OCI-LY7 (cell line): ENCODE measurements at regions not wholly inside any gene's neighbourhood (a gene's known extent, or its start where the extent isn't known, plus 50 kb on each side); places are given as distances from the start of the nearest gene placed in this dataset.

Experiments used
- BruUV-seq: library from RNA; stranded (reverse); fragments of 400-500 nt; replicated peaks from 2 replicates; lab custom pipeline; 2021; lab: Mats Ljungman, UMichigan
- CTCF ChIA-PET: fragments of 300-600 bp; sonication (Branson Sonifier 250); formaldehyde crosslinking; loops from one replicate; lab custom pipeline; 2022; ENCODE audit warnings: antibody characterized with exemption; ENCODE audit not compliant: unreplicated experiment; lab: Charles Lee
- POLR2A ChIA-PET: fragments of 300-600 bp; sonication (Branson Sonifier 250); formaldehyde crosslinking; loops from one replicate; lab custom pipeline; 2022; ENCODE audit warnings: antibody characterized with exemption; lab: Charles Lee
- DNase-seq: peaks from one replicate; pipeline ENCODE4 v3.0.0-alpha.2; 2015; ENCODE audit warnings: low spot score
- H2AFZ ChIP-seq: fragments of 200-600 bp; sonication (generic), shearing (Covaris generic); 2 replicates; pipeline ENCODE4 v1.6.1; 2014; ENCODE audit warnings: mild to moderate bottlenecking, antibody characterized with exemption, low read length, moderate library complexity
- H3K27ac ChIP-seq: fragments of 200-600 bp; sonication (generic); 2 replicates; pipeline ENCODE4 v1.5.1; 2014; ENCODE audit warnings: mixed run types, low read depth, mild to moderate bottlenecking, moderate library complexity, low read length, inconsistent platforms; ENCODE audit not compliant: poor library complexity, severe bottlenecking
- H3K36me3 ChIP-seq: fragments of 200-600 bp; sonication (generic); 2 replicates; pipeline ENCODE4 v1.6.1; 2014; ENCODE audit warnings: mild to moderate bottlenecking, antibody characterized with exemption, low read length, moderate library complexity, mixed read lengths; ENCODE audit not compliant: insufficient read depth
- H3K4me1 ChIP-seq: fragments of 200-600 bp; sonication (generic); 2 replicates; pipeline ENCODE4 v1.5.1; 2014; ENCODE audit warnings: mild to moderate bottlenecking, low read length; ENCODE audit not compliant: insufficient read depth, poor library complexity, severe bottlenecking
- H3K4me2 ChIP-seq: fragments of 200-600 bp; sonication (generic); 2 replicates; pipeline ENCODE4 v1.6.1; 2014; ENCODE audit warnings: mild to moderate bottlenecking, low read length
- H3K4me3 ChIP-seq: fragments of 200-600 bp; sonication (generic); 2 replicates; pipeline ENCODE4 v1.5.1; 2014; ENCODE audit warnings: mild to moderate bottlenecking, low read depth, low read length; ENCODE audit not compliant: poor library complexity, severe bottlenecking
- H3K79me2 ChIP-seq: fragments of 200-600 bp; sonication (generic); 2 replicates; pipeline ENCODE4 v1.6.1; 2016; ENCODE audit warnings: low read depth, mild to moderate bottlenecking, low read length, moderate library complexity, mixed read lengths; ENCODE audit not compliant: insufficient read depth
- H3K9me2 ChIP-seq: fragments of 200-600 bp; sonication (generic); 2 replicates; pipeline ENCODE4 v1.6.1; 2016; ENCODE audit warnings: mild to moderate bottlenecking, low read length, mixed read lengths; ENCODE audit not compliant: insufficient read depth
- H3K9me3 ChIP-seq: fragments of 200-600 bp; sonication (generic); 2 replicates; pipeline ENCODE4 v1.6.1; 2014; ENCODE audit warnings: mild to moderate bottlenecking, mixed run types, low read length, mixed read lengths
- H4K20me1 ChIP-seq: fragments of 200-600 bp; sonication (generic); 2 replicates; pipeline ENCODE4 v1.6.1; 2014; ENCODE audit warnings: mild to moderate bottlenecking, antibody characterized with exemption, low read length, moderate library complexity, mixed read lengths; ENCODE audit not compliant: insufficient read depth
- EZH2phosphoT487 ChIP-seq: fragments of 200-600 bp; sonication (generic); IDR thresholded peaks from 2 replicates; pipeline ENCODE4 v1.6.1; 2018; ENCODE audit warnings: low read depth, borderline replicate concordance, mild to moderate bottlenecking, mixed run types, antibody characterized with exemption, low read length, moderate library complexity, mixed read lengths
- intact Hi-C: fragments of 100-400 bp; cut with micrococcal nuclease; formaldehyde crosslinking; loops from one replicate; pipeline ENCODE4 v1.10.0; 2022; ENCODE audit not compliant: unreplicated experiment
- TF ChIP-seq, protein P1 (sequence below): fragments of 200-600 bp; sonication (generic); conservative IDR thresholded peaks from 2 replicates; pipeline ENCODE4 v1.5.1; 2014; ENCODE audit warnings: mild to moderate bottlenecking, antibody characterized with exemption, low read length, moderate library complexity, mixed read lengths

DNA sequence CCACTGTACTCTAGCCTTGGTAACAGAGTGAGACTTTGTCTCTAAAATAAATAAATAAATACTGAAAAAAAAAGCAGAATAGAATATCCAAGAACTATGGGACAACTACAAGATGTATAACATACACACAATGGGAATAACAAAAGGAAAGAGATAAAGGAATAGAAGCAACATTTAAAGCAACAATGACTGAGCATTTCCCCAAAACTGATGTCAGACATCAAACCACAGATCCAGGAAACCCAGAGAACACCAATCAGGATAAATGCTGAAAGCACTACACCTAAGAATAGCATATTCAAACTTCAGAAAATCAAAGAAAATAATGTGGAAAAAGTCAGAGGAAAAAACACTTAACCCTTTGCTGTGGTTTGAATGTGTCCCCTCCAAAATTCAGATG lies 436.4 kb downstream of the ACTL7B start:
- Histone ChIP-seq H3K4me1 (no peaks in the 10 kb centered on the region), H2AFZ (no peak overlapping the region), H3K36me3 (no peaks in the 10 kb centered on the region), H3K9me3 (no peaks in the 10 kb centered on the region), H4K20me1 (no peaks in the 10 kb centered on the region), H3K4me2 (no peak overlapping the region), H3K79me2 (no peaks in the 10 kb centered on the region), H3K27ac (no peak overlapping the region), H3K9me2 (no peaks in the 10 kb centered on the region), H3K4me3 (no peak overlapping the region)
- POLR2A ChIA-PET: no interaction called here
- no peak for TF ChIP-seq EZH2phosphoT487
- TF ChIP-seq, protein P1, sequence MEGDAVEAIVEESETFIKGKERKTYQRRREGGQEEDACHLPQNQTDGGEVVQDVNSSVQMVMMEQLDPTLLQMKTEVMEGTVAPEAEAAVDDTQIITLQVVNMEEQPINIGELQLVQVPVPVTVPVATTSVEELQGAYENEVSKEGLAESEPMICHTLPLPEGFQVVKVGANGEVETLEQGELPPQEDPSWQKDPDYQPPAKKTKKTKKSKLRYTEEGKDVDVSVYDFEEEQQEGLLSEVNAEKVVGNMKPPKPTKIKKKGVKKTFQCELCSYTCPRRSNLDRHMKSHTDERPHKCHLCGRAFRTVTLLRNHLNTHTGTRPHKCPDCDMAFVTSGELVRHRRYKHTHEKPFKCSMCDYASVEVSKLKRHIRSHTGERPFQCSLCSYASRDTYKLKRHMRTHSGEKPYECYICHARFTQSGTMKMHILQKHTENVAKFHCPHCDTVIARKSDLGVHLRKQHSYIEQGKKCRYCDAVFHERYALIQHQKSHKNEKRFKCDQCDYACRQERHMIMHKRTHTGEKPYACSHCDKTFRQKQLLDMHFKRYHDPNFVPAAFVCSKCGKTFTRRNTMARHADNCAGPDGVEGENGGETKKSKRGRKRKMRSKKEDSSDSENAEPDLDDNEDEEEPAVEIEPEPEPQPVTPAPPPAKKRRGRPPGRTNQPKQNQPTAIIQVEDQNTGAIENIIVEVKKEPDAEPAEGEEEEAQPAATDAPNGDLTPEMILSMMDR: no peak
- intact Hi-C loops: no loop called here
- no TSS peak for BruUV-seq
- DNase-seq: no peak
- CTCF ChIA-PET: no interaction called here

- intact Hi-C loops: no loop called here
- TF ChIP-seq, protein P1: no peak
- no peak for TF ChIP-seq EZH2phosphoT487
- Histone ChIP-seq H3K4me2 (no peak overlapping the region), H3K9me2 (no peaks in the 10 kb centered on the region), H3K36me3 (no peaks in the 10 kb centered on the region), H2AFZ (no peak overlapping the region), H3K27ac (no peak overlapping the region), H3K9me3 (no peaks in the 10 kb centered on the region), H3K4me1 (no peaks in the 10 kb centered on the region), H4K20me1 (no peaks in the 10 kb centered on the region), H3K79me2 (no peaks in the 10 kb centered on the region), H3K4me3 (no peak overlapping the region)
- CTCF ChIA-PET: no interaction called here
- BruUV-seq: no TSS peak
- no peak for DNase-seq
- POLR2A ChIA-PET: no interaction called here
Measured at GRCh38 chr9:108417726-108418125, 438.1 kb downstream of the ACTL7B start.

- ChIA-PET POLR2A (no interaction called here), CTCF (no interaction called here)
- Histone ChIP-seq H3K79me2 (no peaks in the 10 kb centered on the region), H3K4me3 (no peak overlapping the region), H3K4me2 (no peak overlapping the region), H3K36me3 (no peaks in the 10 kb centered on the region), H3K9me3 (no peaks in the 10 kb centered on the region), H2AFZ (no peak overlapping the region), H3K27ac (no peak overlapping the region), H4K20me1 (no peaks in the 10 kb centered on the region), H3K9me2 (no peaks in the 10 kb centered on the region), H3K4me1 (no peaks in the 10 kb centered on the region)
- TF ChIP-seq EZH2phosphoT487: no peak
- TF ChIP-seq, protein P1: no peak
- no peak for DNase-seq
- intact Hi-C loops: no loop called here
- BruUV-seq: no TSS peak
Measured at GRCh38 chr9:108417312-108417711, 438.5 kb downstream of the ACTL7B start.
